Fibroblast of lung (primary cell): ENCODE measurements at regions not wholly inside any gene's neighbourhood (a gene's known extent, or its start where the extent isn't known, plus 50 kb on each side); places are given as distances from the start of the nearest gene placed in this dataset.

Source experiments
- DNase-seq, 2 donors: peaks; one replicate each; pipeline versions ENCODE4 v3.0.0 to v3.0.0-alpha.2; 2010; ENCODE audit warnings: low read depth in 2 of 2
- H2AFZ ChIP-seq: 2 replicates; pipeline ENCODE4 v1.5.1; 2012; ENCODE audit warnings: low read length, control low read depth, inconsistent platforms
- H3K27ac ChIP-seq: 2 replicates; pipeline ENCODE4 v1.5.1; 2011; ENCODE audit warnings: low read length, control low read depth; ENCODE audit not compliant: insufficient read depth
- H3K27me3 ChIP-seq: 2 replicates; pipeline ENCODE4 v1.5.1; 2011; ENCODE audit warnings: mild to moderate bottlenecking, low read length; ENCODE audit not compliant: control insufficient read depth, insufficient read depth
- H3K36me3 ChIP-seq: 2 replicates; pipeline ENCODE4 v1.5.1; 2011; ENCODE audit warnings: low read length; ENCODE audit not compliant: control insufficient read depth, insufficient read depth
- H3K4me1 ChIP-seq: 2 replicates; pipeline ENCODE4 v1.5.1; 2011; ENCODE audit warnings: low read length; ENCODE audit not compliant: control insufficient read depth, insufficient read depth; ENCODE audit errors: extremely low read depth
- H3K4me2 ChIP-seq: 2 replicates; pipeline ENCODE4 v1.5.1; 2011; ENCODE audit warnings: low read length, control low read depth; ENCODE audit not compliant: insufficient read depth; ENCODE audit errors: extremely low read depth
- H3K4me3 ChIP-seq, 4 experiments: fragments of 200-600 bp in 1 of 4; sonication (generic) in 1 of 4; replicated peaks in 1 of 4; 2 replicates each; pipeline ENCODE4 v1.5.1; 2011 to 2016; ENCODE audit warnings: low read length in 4 of 4, low read depth in 3 of 4, mild to moderate bottlenecking in 3 of 4, control low read depth in 2 of 4, inconsistent platforms in 1 of 4, mixed read lengths in 1 of 4; ENCODE audit not compliant: insufficient read depth in 1 of 4; ENCODE audit errors: control extremely low read depth in 1 of 4
- H3K79me2 ChIP-seq: 2 replicates; pipeline ENCODE4 v1.5.1; 2012; ENCODE audit warnings: mild to moderate bottlenecking, low read length, inconsistent platforms; ENCODE audit not compliant: control insufficient read depth, insufficient read depth
- H3K9ac ChIP-seq: 2 replicates; pipeline ENCODE4 v1.5.1; 2011; ENCODE audit warnings: mild to moderate bottlenecking, low read length, control low read depth; ENCODE audit not compliant: insufficient read depth
- H3K9me3 ChIP-seq: 2 replicates; pipeline ENCODE4 v1.5.1; 2012; ENCODE audit warnings: low read depth, low read length; ENCODE audit not compliant: control insufficient read depth, insufficient read depth
- H4K20me1 ChIP-seq: 2 replicates; pipeline ENCODE4 v1.5.1; 2011; ENCODE audit warnings: low read length; ENCODE audit not compliant: control insufficient read depth, insufficient read depth; ENCODE audit errors: extremely low read depth
- CTCF ChIP-seq, 2 donors: IDR thresholded peaks in 1 of 2; conservative IDR thresholded peaks in 1 of 2; 1 replicate in 1 of 2; 2 replicates in 1 of 2; pipeline ENCODE4 v1.5.1; 2011 to 2012; ENCODE audit warnings: low read length in 2 of 2, control low read depth in 1 of 2, inconsistent platforms in 1 of 2, low read depth in 1 of 2, mild to moderate bottlenecking in 1 of 2
- EZH2 ChIP-seq: IDR thresholded peaks from 2 replicates; pipeline ENCODE4 v1.5.1; 2012; ENCODE audit warnings: low read length, control low read depth, mild to moderate bottlenecking; ENCODE audit errors: missing control alignments

GRCh38 chr18:72336786-72337185 is 207.4 kb downstream of the CBLN2 start:
- Histone ChIP-seq H4K20me1 (no peaks in the 10 kb centered on the region), H3K36me3 (no peaks in the 10 kb centered on the region), H3K79me2 (no peaks in the 10 kb centered on the region), H2AFZ (no peak overlapping the region), H3K4me3 (no peak overlapping the region), H3K4me2 (no peak overlapping the region), H3K27me3 (no peaks in the 10 kb centered on the region), H3K9ac (no peak overlapping the region), H3K4me1 (no peaks in the 10 kb centered on the region), H3K9me3 (no peaks in the 10 kb centered on the region), H3K27ac (no peak overlapping the region)
- TF ChIP-seq CTCF (conservative IDR thresholded peaks at IDR 0.05 in 1 of 2, IDR thresholded peaks at IDR 0.05 in 1 of 2; ENCODE audit: low read depth in 1 of 2, low read length in 2 of 2) (no peak), EZH2 (no peak)
- DNase-seq: peak in 1 of 2 donors; percentile 3

DNA sequence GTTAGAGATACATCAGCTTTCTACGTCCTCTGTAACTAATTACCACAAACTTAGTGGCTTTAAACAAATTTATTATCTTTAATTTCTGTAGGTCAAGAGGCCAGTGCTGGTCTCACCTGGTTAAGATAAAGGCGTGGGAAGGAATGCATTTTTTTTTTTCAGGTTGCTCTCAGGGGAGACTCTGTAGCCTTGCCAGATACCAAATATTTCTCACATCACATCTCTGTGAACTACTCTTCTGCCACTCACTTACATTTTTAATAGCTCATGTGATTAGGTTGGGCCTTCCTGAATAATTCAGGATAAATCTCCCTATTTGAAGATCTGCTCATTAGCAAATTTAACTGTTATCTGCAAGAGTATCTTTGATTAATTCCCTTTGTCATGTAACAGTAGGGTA is 214.6 kb downstream of the CBLN2 start:
- DNase-seq: no peak
- H4K20me1 ChIP-seq: no peaks in the 10 kb centered on the region
- TF ChIP-seq CTCF (conservative IDR thresholded peaks at IDR 0.05 in 1 of 2, IDR thresholded peaks at IDR 0.05 in 1 of 2; ENCODE audit: low read depth in 1 of 2, low read length in 2 of 2) (no peak), EZH2 (no peak)
- H3K36me3 ChIP-seq: no peaks in the 10 kb centered on the region
- no peaks in the 10 kb centered on the region for H3K4me1 ChIP-seq
- H3K4me3 ChIP-seq: no peak overlapping the region
- H3K9me3 ChIP-seq: no peaks in the 10 kb centered on the region
- no peak overlapping the region for H3K27ac ChIP-seq
- no peaks in the 10 kb centered on the region for H3K79me2 ChIP-seq
- no peak overlapping the region for H2AFZ ChIP-seq
- H3K9ac ChIP-seq: no peak overlapping the region
- H3K4me2 ChIP-seq: no peak overlapping the region
- H3K27me3 ChIP-seq: no peaks in the 10 kb centered on the region

DNA sequence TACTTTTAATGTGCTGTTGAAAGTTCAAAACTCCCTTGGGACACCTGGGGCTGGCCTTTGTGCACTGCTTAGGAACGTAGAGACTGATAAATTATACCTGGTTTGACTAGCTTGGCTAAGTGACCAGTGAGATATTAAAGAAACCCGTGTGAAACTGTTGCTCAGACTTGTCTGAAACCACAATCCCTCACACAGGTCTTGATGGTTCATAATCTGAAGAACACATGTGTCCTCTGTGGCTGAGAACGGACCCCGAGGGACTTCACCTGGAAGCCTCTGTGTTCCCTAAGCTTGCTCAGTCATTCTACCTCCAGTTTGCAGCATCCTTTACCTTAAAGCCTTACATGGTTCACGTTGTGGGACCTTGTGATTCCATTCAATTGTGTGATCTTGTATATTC is 218.8 kb downstream of the CBLN2 start:
- H4K20me1 ChIP-seq: no peaks in the 10 kb centered on the region
- no peak overlapping the region for H3K4me2 ChIP-seq
- H3K9ac ChIP-seq: no peak overlapping the region
- H3K4me3 ChIP-seq: no peak overlapping the region
- H3K4me1 ChIP-seq: no peaks in the 10 kb centered on the region
- no peak for DNase-seq
- no peaks in the 10 kb centered on the region for H3K27me3 ChIP-seq
- H3K9me3 ChIP-seq: no peaks in the 10 kb centered on the region
- H3K36me3 ChIP-seq: no peaks in the 10 kb centered on the region
- TF ChIP-seq CTCF (conservative IDR thresholded peaks at IDR 0.05 in 1 of 2, IDR thresholded peaks at IDR 0.05 in 1 of 2; ENCODE audit: low read depth in 1 of 2, low read length in 2 of 2) (no peak), EZH2 (no peak)
- no peak overlapping the region for H2AFZ ChIP-seq
- no peak overlapping the region for H3K27ac ChIP-seq
- no peaks in the 10 kb centered on the region for H3K79me2 ChIP-seq
